ENCODE measurements at regions not wholly inside any gene's neighbourhood (a gene's known extent, or its start where the extent isn't known, plus 50 kb on each side); places are given as distances from the start of the nearest gene placed in this dataset.

GRCh38 chr2:225864394-225864793, 464.9 kb downstream of the NYAP2 start:
- Histone ChIP-seq H3K9ac (ENCODE audit: insufficient read depth in 1 of 2, low read length in 2 of 2) (no peak overlapping the region), H3K27ac (ENCODE audit: low read depth in 1 of 2, low read length in 1 of 2) (no peak overlapping the region), H3K36me3 (ENCODE audit: control insufficient read depth in 4 of 4, insufficient read depth in 4 of 4, low read length in 4 of 4) (no peaks in the 10 kb centered on the region), H3K4me3 (no peak overlapping the region), H3K4me1 (ENCODE audit: control insufficient read depth in 5 of 5, insufficient read depth in 5 of 5, low read length in 5 of 5) (no peaks in the 10 kb centered on the region), H3K9me3 (ENCODE audit: control insufficient read depth in 4 of 4, insufficient read depth in 3 of 4, low read length in 3 of 4) (no peaks in the 10 kb centered on the region), H3K27me3 (ENCODE audit: control insufficient read depth in 3 of 3, insufficient read depth in 3 of 3, low read length in 2 of 3) (no peaks in the 10 kb centered on the region)
- no peak for TF ChIP-seq CTCF (IDR thresholded peaks at IDR 0.05; ENCODE audit: control extremely low read depth, extremely low read depth)
- ATAC-seq (ENCODE audit: insufficient read depth, low FRiP score) (no peak), DNase-seq (no peak)
- 92 to 94% methylated on average over 1 of the region's 1 CpG for whole genome bisulfite sequencing, 2 donors

- Histone ChIP-seq H3K27me3 (ENCODE audit: control insufficient read depth in 3 of 3, insufficient read depth in 3 of 3, low read length in 2 of 3) (no peaks in the 10 kb centered on the region), H3K36me3 (ENCODE audit: control insufficient read depth in 4 of 4, insufficient read depth in 4 of 4, low read length in 4 of 4) (no peaks in the 10 kb centered on the region), H3K4me3 (no peak overlapping the region), H3K9me3 (ENCODE audit: control insufficient read depth in 4 of 4, insufficient read depth in 3 of 4, low read length in 3 of 4) (no peaks in the 10 kb centered on the region), H3K9ac (ENCODE audit: insufficient read depth in 1 of 2, low read length in 2 of 2) (no peak overlapping the region), H3K4me1 (ENCODE audit: control insufficient read depth in 5 of 5, insufficient read depth in 5 of 5, low read length in 5 of 5) (peaks cover 0 to 6% (median 0%) of the 10 kb centered on the region in 5 donors), H3K27ac (ENCODE audit: low read depth in 1 of 2, low read length in 1 of 2) (no peak overlapping the region)
- DNase-seq: no peak
- no peak for ATAC-seq (ENCODE audit: insufficient read depth, low FRiP score)
- WGBS, 2 donors: 69 to 82% methylated on average over 1 of the region's 1 CpG
- TF ChIP-seq CTCF (IDR thresholded peaks at IDR 0.05; ENCODE audit: control extremely low read depth, extremely low read depth): no peak
These were observed 443.4 kb downstream of the NYAP2 start for GRCh38 chr2:225842939-225843338.

- no peak overlapping the region for H3K27ac ChIP-seq (ENCODE audit: low read depth in 1 of 2, low read length in 1 of 2)
- WGBS, 2 donors: 73 to 77% methylated on average over 1 of the region's 1 CpG
These were observed 441.8 kb downstream of the NYAP2 start for GRCh38 chr2:225841314-225841713.

More at GRCh38 chr2:225841314-225841713, 441.8 kb downstream of the NYAP2 start:
- no peak for TF ChIP-seq CTCF (IDR thresholded peaks at IDR 0.05; ENCODE audit: control extremely low read depth, extremely low read depth)
- Histone ChIP-seq H3K36me3 (ENCODE audit: control insufficient read depth in 4 of 4, insufficient read depth in 4 of 4, low read length in 4 of 4) (no peaks in the 10 kb centered on the region), H3K4me3 (no peak overlapping the region), H3K9ac (ENCODE audit: insufficient read depth in 1 of 2, low read length in 2 of 2) (no peak overlapping the region), H3K27me3 (ENCODE audit: control insufficient read depth in 3 of 3, insufficient read depth in 3 of 3, low read length in 2 of 3) (no peaks in the 10 kb centered on the region), H3K4me1 (ENCODE audit: control insufficient read depth in 5 of 5, insufficient read depth in 5 of 5, low read length in 5 of 5) (peaks cover 0 to 6% (median 0%) of the 10 kb centered on the region in 5 donors), H3K9me3 (ENCODE audit: control insufficient read depth in 4 of 4, insufficient read depth in 3 of 4, low read length in 3 of 4) (no peaks in the 10 kb centered on the region)
- no peak for ATAC-seq (ENCODE audit: insufficient read depth, low FRiP score)
- peak in 1 of 3 donors; percentile 59 for DNase-seq

All from lung (tissue), 11 donors.